Effector CD4-positive, alpha-beta T cell (primary cell): ENCODE measurements at regions not wholly inside any gene's neighbourhood (a gene's known extent, or its start where the extent isn't known, plus 50 kb on each side); places are given as distances from the start of the nearest gene placed in this dataset.

Experiments used
- DNase-seq: peaks from one replicate; pipeline ENCODE4 v3.0.0-alpha.2; 2020

- DNase-seq, result no peak
These were observed 113.6 kb downstream of the LSMEM1 start for GRCh38 chr7:112594397-112594796.

- no peak for DNase-seq
These were observed 115.5 kb downstream of the LSMEM1 start for GRCh38 chr7:112596260-112596659.

- DNase-seq, result no peak
These were observed 116.2 kb downstream of the LSMEM1 start for GRCh38 chr7:112596981-112597380.

- DNase-seq, result no peak
These were observed 122.9 kb downstream of the LSMEM1 start for GRCh38 chr7:112603673-112604072.

GRCh38 chr7:112610636-112611035 lies 129.8 kb downstream of the LSMEM1 start:
- DNase-seq, result no peak

- DNase-seq, result no peak
These were observed 134.9 kb downstream of the LSMEM1 start for GRCh38 chr7:112615701-112616100.

- no peak for DNase-seq
These were observed 135.5 kb downstream of the LSMEM1 start for GRCh38 chr7:112616295-112616694.

- DNase-seq, result no peak
These were observed 138.6 kb downstream of the LSMEM1 start for GRCh38 chr7:112619343-112619742.

GRCh38 chr7:112622159-112622715 lies 141.4 kb downstream of the LSMEM1 start:
- no peak for DNase-seq

- no peak for DNase-seq
These were observed 143.6 kb downstream of the LSMEM1 start for GRCh38 chr7:112624416-112624815.

GRCh38 chr7:112630565-112630964 lies 149.8 kb downstream of the LSMEM1 start:
- DNase-seq, result no peak

- no peak for DNase-seq
These were observed 153.3 kb downstream of the LSMEM1 start for GRCh38 chr7:112634107-112634506.

GRCh38 chr7:112635742-112636141 lies 154.5 kb downstream of the TMEM168 start:
- DNase-seq, result no peak

- DNase-seq, result no peak
These were observed 151.4 kb downstream of the TMEM168 start for GRCh38 chr7:112638675-112639400.

- no peak for DNase-seq
These were observed 149.5 kb downstream of the TMEM168 start for GRCh38 chr7:112640685-112641084.

- DNase-seq, result no peak
These were observed 143.4 kb downstream of the TMEM168 start for GRCh38 chr7:112646783-112647182.

GRCh38 chr7:112648781-112649180 lies 141.4 kb downstream of the TMEM168 start:
- DNase-seq, result no peak

GRCh38 chr7:112649560-112649959 lies 140.6 kb downstream of the TMEM168 start:
- DNase-seq, result no peak

- DNase-seq, result no peak
These were observed 135.6 kb downstream of the TMEM168 start for GRCh38 chr7:112654322-112655216.

- no peak for DNase-seq
These were observed 124.5 kb downstream of the TMEM168 start for GRCh38 chr7:112665709-112666108.

GRCh38 chr7:112668561-112668960 lies 121.6 kb downstream of the TMEM168 start:
- DNase-seq, result no peak

- no peak for DNase-seq
These were observed 120.9 kb downstream of the TMEM168 start for GRCh38 chr7:112669306-112669705.

GRCh38 chr7:112670193-112670592 lies 120.0 kb downstream of the TMEM168 start:
- DNase-seq, result no peak

GRCh38 chr7:112678626-112679025 lies 111.6 kb downstream of the TMEM168 start:
- no peak for DNase-seq
